Mesenchymal stem cell (in vitro differentiated cells and primary cell): ENCODE measurements at regions not wholly inside any gene's neighbourhood (a gene's known extent, or its start where the extent isn't known, plus 50 kb on each side); places are given as distances from the start of the nearest gene placed in this dataset.
A peak's percentile ranks its signal among the peaks of the same experiment; 100 is the strongest.

Experiments
- DNase-seq: peaks from one replicate; pipeline ENCODE4 v3.0.0-alpha.2; 2013
- H2AFZ ChIP-seq: one replicate; pipeline ENCODE4 v1.6.1; 2013; ENCODE audit warnings: low read depth, mild to moderate bottlenecking, control low read depth, inconsistent platforms, low read length, moderate library complexity
- H2AK5ac ChIP-seq: 2 replicates; pipeline ENCODE4 v1.6.1; 2013; ENCODE audit warnings: low read length, moderate library complexity, mild to moderate bottlenecking, inconsistent platforms; ENCODE audit not compliant: severe bottlenecking
- H2BK120ac ChIP-seq: one replicate; pipeline ENCODE4 v1.6.1; 2013; ENCODE audit warnings: low read depth, mild to moderate bottlenecking, inconsistent platforms, low read length, moderate library complexity
- H2BK12ac ChIP-seq, 2 experiments: one replicate each; pipeline ENCODE4 v1.6.1; 2013; ENCODE audit warnings: inconsistent platforms in 2 of 2, low read length in 2 of 2, mild to moderate bottlenecking in 2 of 2, moderate library complexity in 2 of 2, control low read depth in 1 of 2
- H2BK15ac ChIP-seq: one replicate; pipeline ENCODE4 v1.6.1; 2013; ENCODE audit warnings: mild to moderate bottlenecking, low read depth, inconsistent platforms; ENCODE audit not compliant: poor library complexity, severe bottlenecking
- H2BK5ac ChIP-seq: 2 replicates; pipeline ENCODE4 v1.6.1; 2013; ENCODE audit warnings: low read depth, mild to moderate bottlenecking, low read length, control low read depth, inconsistent platforms; ENCODE audit not compliant: poor library complexity, severe bottlenecking
- H3K14ac ChIP-seq, 2 experiments: one replicate each; pipeline ENCODE4 v1.6.1; 2013; ENCODE audit warnings: inconsistent platforms in 2 of 2, low read length in 2 of 2, control low read depth in 1 of 2, mild to moderate bottlenecking in 1 of 2, moderate library complexity in 1 of 2
- H3K18ac ChIP-seq, 2 experiments: one replicate each; pipeline ENCODE4 v1.6.1; 2013; ENCODE audit warnings: inconsistent platforms in 2 of 2, low read length in 2 of 2, control low read depth in 1 of 2, low read depth in 1 of 2, mild to moderate bottlenecking in 1 of 2
- H3K23ac ChIP-seq, 2 experiments: one replicate each; pipeline ENCODE4 v1.6.1; 2013; ENCODE audit warnings: inconsistent platforms in 2 of 2, low read length in 2 of 2, mild to moderate bottlenecking in 2 of 2, moderate library complexity in 2 of 2, control low read depth in 1 of 2
- H3K27ac ChIP-seq: 2 replicates; pipeline ENCODE4 v1.5.1; 2013; ENCODE audit warnings: mild to moderate bottlenecking, moderate library complexity, low read length, control low read depth, inconsistent platforms; ENCODE audit not compliant: poor library complexity, severe bottlenecking
- H3K27me3 ChIP-seq, 2 experiments: 2 replicates each; pipeline versions ENCODE4 v1.6.1 to v1.7.0; 2013; ENCODE audit warnings: low read length in 2 of 2, mild to moderate bottlenecking in 2 of 2, moderate library complexity in 2 of 2, control low read depth in 1 of 2, inconsistent platforms in 1 of 2; ENCODE audit not compliant: control insufficient read depth in 1 of 2, insufficient read depth in 1 of 2
- H3K36me3 ChIP-seq, 2 experiments: 2 replicates each; pipeline versions ENCODE4 v1.6.1 to v1.7.0; 2013; ENCODE audit warnings: low read length in 2 of 2, control low read depth in 1 of 2, inconsistent platforms in 1 of 2, low read depth in 1 of 2, mild to moderate bottlenecking in 1 of 2; ENCODE audit not compliant: insufficient read depth in 2 of 2, control insufficient read depth in 1 of 2
- H3K4ac ChIP-seq, 2 experiments: one replicate each; pipeline ENCODE4 v1.6.1; 2013; ENCODE audit warnings: inconsistent platforms in 2 of 2, low read length in 2 of 2, mild to moderate bottlenecking in 2 of 2, moderate library complexity in 2 of 2, control low read depth in 1 of 2, low read depth in 1 of 2
- H3K4me1 ChIP-seq: 2 replicates; pipeline ENCODE4 v1.6.1; 2013; ENCODE audit warnings: low read depth, low read length, control low read depth; ENCODE audit not compliant: control insufficient read depth, insufficient read depth
- H3K4me2 ChIP-seq: 2 replicates; pipeline ENCODE4 v1.6.1; 2013; ENCODE audit warnings: low read length, mild to moderate bottlenecking, inconsistent platforms; ENCODE audit not compliant: poor library complexity, severe bottlenecking
- H3K4me3 ChIP-seq, 2 experiments: 2 replicates each; pipeline versions ENCODE4 v1.5.1 to v1.7.0; 2013; ENCODE audit warnings: low read length in 2 of 2, mild to moderate bottlenecking in 2 of 2, control low read depth in 1 of 2, low read depth in 1 of 2; ENCODE audit not compliant: insufficient read depth in 1 of 2
- H3K79me1 ChIP-seq: replicated peaks from 2 replicates; pipeline ENCODE4 v1.6.1; 2013; ENCODE audit warnings: mild to moderate bottlenecking, control low read depth, low read length, inconsistent platforms; ENCODE audit not compliant: poor library complexity, severe bottlenecking
- H3K9ac ChIP-seq: 2 replicates; pipeline ENCODE4 v1.7.0; 2013; ENCODE audit warnings: mild to moderate bottlenecking, low read length, moderate library complexity
- H3K9me3 ChIP-seq: 2 replicates; pipeline ENCODE4 v1.7.0; 2013; ENCODE audit warnings: mild to moderate bottlenecking, low read length; ENCODE audit not compliant: control insufficient read depth
- H4K8ac ChIP-seq: one replicate; pipeline ENCODE4 v1.6.1; 2013; ENCODE audit warnings: inconsistent platforms, mild to moderate bottlenecking, low read length, moderate library complexity
- H4K91ac ChIP-seq: one replicate; pipeline ENCODE4 v1.6.1; 2013; ENCODE audit warnings: mild to moderate bottlenecking, low read length, inconsistent platforms
- WGBS: methylation state at CpG from one replicate; pipeline ENCODE4 v1.1.7; 2013; ENCODE audit warnings: mixed read lengths; 5-methylcytosine and 5-hydroxymethylcytosine counted together

DNA sequence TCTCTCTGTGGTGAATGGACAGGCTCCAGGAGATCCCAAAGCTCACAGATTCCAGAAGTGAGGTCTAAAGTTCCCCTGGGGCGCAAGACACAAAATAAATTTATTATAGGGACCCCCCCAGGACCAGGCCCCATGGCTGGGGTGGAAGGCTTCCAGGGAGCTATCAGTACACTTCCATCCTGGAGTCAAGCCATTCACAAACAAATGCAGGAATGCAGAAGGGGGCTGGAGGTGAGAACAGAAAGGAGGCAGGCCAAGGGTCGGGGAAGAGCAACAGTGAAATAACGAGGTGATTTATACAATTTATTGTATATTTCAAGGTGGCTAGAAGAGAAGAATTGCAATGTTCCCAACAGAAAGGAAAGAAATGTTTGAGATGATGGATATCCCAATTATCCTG, 126.9 kb downstream of the LY86 start:
- no peak overlapping the region for H2BK12ac ChIP-seq
- no peak overlapping the region for H2BK5ac ChIP-seq
- WGBS, result 92% methylated on average over 3 of the region's 3 CpGs
- H4K91ac ChIP-seq, result no peak overlapping the region
- H3K23ac ChIP-seq, result no peak overlapping the region
- H2AFZ ChIP-seq, result no peak overlapping the region
- H3K27ac ChIP-seq, result no peak overlapping the region
- H4K8ac ChIP-seq, result no peak overlapping the region
- H3K36me3 ChIP-seq, result no peaks in the 10 kb centered on the region
- no peak overlapping the region for H3K14ac ChIP-seq
- H3K18ac ChIP-seq, result no peak overlapping the region
- DNase-seq, result no peak
- H2BK120ac ChIP-seq, result no peak overlapping the region
- no peak overlapping the region for H3K4me2 ChIP-seq
- no peak overlapping the region for H2BK15ac ChIP-seq
- H3K4me1 ChIP-seq, result peaks cover 11% of the 10 kb centered on the region
- no peak overlapping the region for H3K9ac ChIP-seq
- no peaks in the 10 kb centered on the region for H3K79me1 ChIP-seq
- H3K9me3 ChIP-seq, result no peaks in the 10 kb centered on the region
- H3K4ac ChIP-seq, result no peak overlapping the region
- no peak overlapping the region for H3K4me3 ChIP-seq
- H2AK5ac ChIP-seq, result no peak overlapping the region
- peaks cover 0 to under 1% of the 10 kb centered on the region in 2 experiments for H3K27me3 ChIP-seq

DNA sequence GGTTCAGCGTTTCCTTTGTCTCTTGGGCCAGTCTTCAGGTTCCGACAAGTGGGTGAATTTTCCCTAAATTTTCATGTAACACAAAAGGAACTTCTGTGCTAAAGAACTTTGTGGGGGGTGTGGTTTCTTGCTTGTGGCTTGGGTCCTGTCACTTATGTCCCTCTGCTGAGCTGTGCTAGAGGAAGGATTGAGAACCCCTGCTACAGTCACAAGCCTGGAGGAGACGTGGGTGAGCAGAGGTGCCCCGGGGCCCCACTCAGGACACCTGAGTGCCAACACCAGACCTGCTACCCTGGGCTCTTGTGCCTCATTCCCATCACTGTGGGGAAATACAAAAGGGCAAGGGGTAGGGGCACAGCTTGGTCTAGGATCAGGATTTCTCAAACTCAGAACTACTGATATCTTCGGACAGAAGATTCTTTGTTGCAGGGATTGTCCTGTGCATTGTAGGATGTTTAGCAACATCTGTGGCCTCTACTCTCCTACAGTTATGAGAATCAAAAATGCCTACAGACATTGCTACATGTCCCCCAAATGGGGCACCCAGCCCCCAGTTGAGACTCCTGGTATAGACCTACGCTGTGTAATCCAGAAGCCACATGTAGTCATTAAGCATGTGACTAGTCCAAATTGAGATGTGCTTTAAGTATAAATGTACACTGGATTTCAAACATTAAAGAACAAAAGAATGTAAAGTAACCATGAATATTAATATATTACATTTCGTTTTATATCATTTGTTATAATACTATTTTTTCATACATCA, 128.7 kb downstream of the LY86 start:
- H2BK5ac ChIP-seq, result no peak overlapping the region
- H3K18ac ChIP-seq, result peak overlapping the region in 1 of 2 experiments; percentile 24
- no peak overlapping the region for H2BK120ac ChIP-seq
- peak overlapping the region; percentile 75 to 78 for H2BK12ac ChIP-seq
- peak overlapping the region; percentile 72 for H4K91ac ChIP-seq
- no peaks in the 10 kb centered on the region for H3K27me3 ChIP-seq
- WGBS, result 93% methylated on average over 4 of the region's 7 CpGs
- no peak overlapping the region for H3K9ac ChIP-seq
- no peak overlapping the region for H3K4me3 ChIP-seq
- no peak for DNase-seq
- H3K4ac ChIP-seq, result peak overlapping the region in 1 of 2 experiments; percentile 18
- no peak overlapping the region for H2AFZ ChIP-seq
- no peaks in the 10 kb centered on the region for H3K9me3 ChIP-seq
- H2AK5ac ChIP-seq, result no peak overlapping the region
- peak overlapping the region; percentile 83 for H2BK15ac ChIP-seq
- no peaks in the 10 kb centered on the region for H3K79me1 ChIP-seq
- H3K23ac ChIP-seq, result no peak overlapping the region
- peaks cover 10% of the 10 kb centered on the region for H3K4me1 ChIP-seq
- no peak overlapping the region for H3K4me2 ChIP-seq
- H4K8ac ChIP-seq, result peak overlapping the region; percentile 56
- H3K27ac ChIP-seq, result no peak overlapping the region
- H3K14ac ChIP-seq, result no peak overlapping the region
- no peaks in the 10 kb centered on the region for H3K36me3 ChIP-seq

DNA sequence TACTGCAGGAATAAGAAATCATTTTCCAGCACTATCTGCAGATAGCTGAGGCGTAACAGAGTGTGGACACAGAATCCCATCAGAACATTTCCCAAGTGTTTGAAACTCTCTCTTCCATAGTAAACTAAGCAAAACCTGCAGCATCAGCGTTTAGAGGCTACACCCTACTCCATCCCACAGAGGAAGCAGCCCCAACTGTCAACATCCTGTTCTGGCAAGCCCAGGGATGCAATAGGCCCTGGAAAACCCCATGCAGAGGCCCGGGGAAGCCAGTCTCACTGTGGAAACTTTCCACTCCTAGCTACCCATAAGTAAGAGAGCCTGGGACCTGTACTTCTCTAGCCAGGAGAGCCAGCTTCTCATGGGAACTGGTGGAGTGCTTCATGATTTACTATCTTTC, 129.4 kb downstream of the LY86 start:
- no peak overlapping the region for H4K91ac ChIP-seq
- no peak overlapping the region for H3K9ac ChIP-seq
- peak; percentile 86 for DNase-seq
- WGBS, result 40% methylated on average over 3 of the region's 3 CpGs
- H2BK120ac ChIP-seq, result no peak overlapping the region
- H3K27ac ChIP-seq, result peak overlapping the region; percentile 9
- no peak overlapping the region for H3K4me3 ChIP-seq
- no peak overlapping the region for H2BK12ac ChIP-seq
- H2AK5ac ChIP-seq, result no peak overlapping the region
- peaks cover 7% of the 10 kb centered on the region for H3K4me1 ChIP-seq
- H3K27me3 ChIP-seq, result no peaks in the 10 kb centered on the region
- no peak overlapping the region for H3K4ac ChIP-seq
- no peaks in the 10 kb centered on the region for H3K36me3 ChIP-seq
- H3K4me2 ChIP-seq, result no peak overlapping the region
- H2AFZ ChIP-seq, result no peak overlapping the region
- H2BK5ac ChIP-seq, result no peak overlapping the region
- H3K23ac ChIP-seq, result no peak overlapping the region
- H3K18ac ChIP-seq, result no peak overlapping the region
- no peaks in the 10 kb centered on the region for H3K79me1 ChIP-seq
- no peak overlapping the region for H3K14ac ChIP-seq
- H2BK15ac ChIP-seq, result no peak overlapping the region
- H4K8ac ChIP-seq, result peak overlapping the region; percentile 67
- no peaks in the 10 kb centered on the region for H3K9me3 ChIP-seq

DNA sequence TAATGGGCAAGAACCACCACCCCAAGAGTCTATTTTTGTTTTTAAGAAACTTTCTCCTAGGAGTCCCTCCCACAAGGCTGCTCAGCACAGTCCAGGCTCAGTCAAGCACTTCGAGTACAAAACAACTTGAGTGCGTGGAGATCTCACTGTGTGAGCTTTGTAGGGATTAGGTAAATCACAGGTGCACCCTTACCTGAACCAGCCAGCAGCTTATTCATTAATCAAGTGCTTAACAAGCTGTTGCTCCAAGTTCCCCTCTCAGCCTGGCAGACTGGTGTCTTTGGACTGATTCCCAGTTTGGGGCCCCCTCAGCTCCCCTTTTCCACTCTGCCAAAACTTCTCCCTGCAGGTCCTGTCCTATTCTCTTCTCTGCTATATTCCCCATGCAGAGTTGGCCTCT, 133.1 kb downstream of the LY86 start:
- Histone ChIP-seq H3K9me3 (no peaks in the 10 kb centered on the region), H3K4ac (no peak overlapping the region), H3K23ac (no peak overlapping the region), H3K14ac (no peak overlapping the region), H2BK120ac (no peak overlapping the region), H3K79me1 (no peaks in the 10 kb centered on the region), H4K91ac (no peak overlapping the region), H3K36me3 (no peaks in the 10 kb centered on the region), H2BK15ac (no peak overlapping the region), H3K4me1 (peaks cover 17% of the 10 kb centered on the region), H3K27ac (no peak overlapping the region), H2AK5ac (no peak overlapping the region), H2BK12ac (peak overlapping the region in 1 of 2 experiments; percentile 15), H3K4me3 (no peak overlapping the region), H2AFZ (no peak overlapping the region), H3K18ac (no peak overlapping the region), H3K9ac (no peak overlapping the region), H4K8ac (no peak overlapping the region), H3K27me3 (no peaks in the 10 kb centered on the region), H2BK5ac (no peak overlapping the region), H3K4me2 (no peak overlapping the region)
- whole genome bisulfite sequencing, result 88% methylated on average over 2 of the region's 2 CpGs
- no peak for DNase-seq
